ENCODE measurements at regions not wholly inside any gene's neighbourhood (a gene's known extent, or its start where the extent isn't known, plus 50 kb on each side); places are given as distances from the start of the nearest gene placed in this dataset.

DNA sequence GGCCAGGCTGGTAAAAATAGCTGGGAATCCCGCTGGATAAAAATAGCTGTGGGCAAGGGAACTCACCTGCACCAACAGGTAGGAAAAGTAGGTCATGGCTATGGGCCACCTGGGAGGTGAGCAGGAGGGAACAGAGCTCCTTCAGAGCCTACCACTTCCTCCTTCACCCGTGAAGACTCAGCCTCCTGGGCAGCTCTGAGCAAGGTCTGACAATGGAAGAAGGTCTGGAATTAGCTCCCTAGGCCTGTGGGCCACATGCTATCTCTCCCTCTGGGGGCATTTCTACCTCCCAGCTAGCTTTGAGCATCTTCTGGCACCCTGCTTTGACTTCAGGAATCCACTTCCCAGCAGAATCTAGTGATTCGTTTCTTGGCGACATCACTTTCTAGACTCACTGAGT is 153.9 kb downstream of the MRPL14 start:
- TF ChIP-seq SP1 (IDR thresholded peaks at IDR 0.05): no peak
- TF ChIP-seq ELF4 (IDR thresholded peaks at IDR 0.05): no peak
- no peak for TF ChIP-seq SUZ12 (IDR thresholded peaks at IDR 0.05)
- no peak for TF ChIP-seq FOXM1 (IDR thresholded peaks at IDR 0.05; ENCODE audit: borderline replicate concordance)
- TF ChIP-seq BHLHE40 (IDR thresholded peaks at IDR 0.05; ENCODE audit: borderline replicate concordance): no peak
- no peak for TF ChIP-seq HDGF (IDR thresholded peaks at IDR 0.05; ENCODE audit: borderline replicate concordance)
- no peak for TF ChIP-seq TARDBP (IDR thresholded peaks at IDR 0.05)
- no peak for TF ChIP-seq FOXK2 (IDR thresholded peaks at IDR 0.05)
- TF ChIP-seq, protein P1, sequence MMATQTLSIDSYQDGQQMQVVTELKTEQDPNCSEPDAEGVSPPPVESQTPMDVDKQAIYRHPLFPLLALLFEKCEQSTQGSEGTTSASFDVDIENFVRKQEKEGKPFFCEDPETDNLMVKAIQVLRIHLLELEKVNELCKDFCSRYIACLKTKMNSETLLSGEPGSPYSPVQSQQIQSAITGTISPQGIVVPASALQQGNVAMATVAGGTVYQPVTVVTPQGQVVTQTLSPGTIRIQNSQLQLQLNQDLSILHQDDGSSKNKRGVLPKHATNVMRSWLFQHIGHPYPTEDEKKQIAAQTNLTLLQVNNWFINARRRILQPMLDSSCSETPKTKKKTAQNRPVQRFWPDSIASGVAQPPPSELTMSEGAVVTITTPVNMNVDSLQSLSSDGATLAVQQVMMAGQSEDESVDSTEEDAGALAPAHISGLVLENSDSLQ (IDR thresholded peaks at IDR 0.05): no peak
- TF ChIP-seq CTBP1 (IDR thresholded peaks at IDR 0.05; ENCODE audit: borderline replicate concordance): no peak
- TF ChIP-seq LEF1 (IDR thresholded peaks at IDR 0.05; ENCODE audit: borderline replicate concordance): no peak
